Stimulated activated CD4-positive, alpha-beta T cell treated with anti-CD3 and anti-CD28 coated beads, TNF-alpha, amount 100 ng/mL, for 1 hour (primary cell): ENCODE measurements at regions not wholly inside any gene's neighbourhood (a gene's known extent, or its start where the extent isn't known, plus 50 kb on each side); places are given as distances from the start of the nearest gene placed in this dataset.
"Not testable (repeated sequence)": the region's sequence is repeated elsewhere in the genome, so short reads cannot be mapped to it uniquely, and the experiment has no call there.

Experiments used
- DNase-seq, 3 donors: peaks; one replicate each; pipeline ENCODE4 v3.0.0-alpha.2; 2020; ENCODE audit warnings: low read depth in 3 of 3, low spot score in 1 of 3

- no peak for DNase-seq
These were observed 340.1 kb downstream of the EIPR1 start for GRCh38 chr2:3037196-3038194.

- DNase-seq = no peak
These were observed 341.0 kb downstream of the EIPR1 start for GRCh38 chr2:3036432-3037125.

- no peak for DNase-seq
These were observed 342.1 kb downstream of the EIPR1 start for GRCh38 chr2:3035385-3036050.

GRCh38 chr2:3034856-3035255 lies 342.8 kb downstream of the EIPR1 start:
- no peak for DNase-seq

GRCh38 chr2:3034396-3034795 lies 343.2 kb downstream of the EIPR1 start:
- no peak for DNase-seq

GRCh38 chr2:3033315-3033714 lies 344.3 kb downstream of the EIPR1 start:
- no peak for DNase-seq

- DNase-seq = not testable (repeated sequence)
These were observed 346.8 kb downstream of the EIPR1 start for GRCh38 chr2:3030791-3031190.

- DNase-seq = no peak
These were observed 351.6 kb downstream of the EIPR1 start for GRCh38 chr2:3025984-3026383.

- DNase-seq = no peak
These were observed 352.4 kb downstream of the EIPR1 start for GRCh38 chr2:3025261-3025660.

- DNase-seq = no peak
These were observed 353.1 kb downstream of the EIPR1 start for GRCh38 chr2:3024401-3024935.

- DNase-seq = no peak
These were observed 354.1 kb downstream of the EIPR1 start for GRCh38 chr2:3023531-3023930.

GRCh38 chr2:3022841-3023372 lies 354.7 kb downstream of the EIPR1 start:
- no peak for DNase-seq

GRCh38 chr2:3021720-3022119 lies 355.9 kb downstream of the EIPR1 start:
- DNase-seq = no peak

- no peak for DNase-seq
These were observed 367.6 kb downstream of the EIPR1 start for GRCh38 chr2:3010001-3010400.

GRCh38 chr2:3009483-3009882 lies 368.1 kb downstream of the EIPR1 start:
- DNase-seq = no peak

GRCh38 chr2:3009005-3009404 lies 368.6 kb downstream of the EIPR1 start:
- no peak for DNase-seq

- no peak for DNase-seq
These were observed 369.1 kb downstream of the EIPR1 start for GRCh38 chr2:3008561-3008960.

GRCh38 chr2:3007135-3007534 lies 370.5 kb downstream of the EIPR1 start:
- DNase-seq = no peak

- no peak for DNase-seq
These were observed 371.6 kb downstream of the EIPR1 start for GRCh38 chr2:3005859-3006501.
